ENCODE measurements at regions not wholly inside any gene's neighbourhood (a gene's known extent, or its start where the extent isn't known, plus 50 kb on each side); places are given as distances from the start of the nearest gene placed in this dataset.

DNA sequence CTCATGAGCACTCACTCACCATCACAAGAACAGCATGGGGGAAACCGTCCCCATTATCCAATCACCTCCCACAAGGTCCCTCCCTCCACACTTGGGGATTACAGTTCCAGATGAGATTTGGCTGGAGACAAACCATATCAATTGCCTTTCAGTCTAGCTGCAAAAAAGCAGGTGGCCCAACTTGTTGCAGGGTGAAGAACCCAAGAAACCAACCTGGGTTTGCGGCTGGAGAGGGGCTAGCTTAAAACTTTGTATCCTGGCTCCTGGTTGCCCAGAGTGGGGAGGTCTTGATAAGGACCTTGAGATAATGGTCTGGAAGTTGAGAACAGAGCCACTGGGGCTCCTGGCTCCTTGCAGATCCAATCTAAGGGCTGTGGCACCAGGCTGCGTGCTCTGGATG, 122.8 kb upstream of the PCBD1 start:
- Histone ChIP-seq H2AK9ac (replicated peaks; ENCODE audit: low read depth, low read length, poor library complexity) (no peak overlapping the region), H3K9ac (ENCODE audit: low read depth, low read length) (no peak overlapping the region), H3K9me3 (ENCODE audit: control insufficient read depth, insufficient read depth, low read length) (no peaks in the 10 kb centered on the region), H2AK5ac (ENCODE audit: low read depth, low read length) (no peak overlapping the region), H3K4me1 (ENCODE audit: control insufficient read depth, insufficient read depth, low read length) (no peaks in the 10 kb centered on the region), H4K8ac (ENCODE audit: low read depth in 2 of 2, low read length in 2 of 2) (no peak overlapping the region), H3K4me2 (ENCODE audit: low read depth, low read length) (no peak overlapping the region), H4K20me1 (ENCODE audit: insufficient read depth, low read length) (no peaks in the 10 kb centered on the region), H3K4me3 (ENCODE audit: insufficient read depth, low read depth, low read length) (no peak overlapping the region), H3K36me3 (ENCODE audit: control insufficient read depth, insufficient read depth, low read length) (no peaks in the 10 kb centered on the region), H3K79me1 (ENCODE audit: low read depth in 1 of 2, low read length in 2 of 2) (no peaks in the 10 kb centered on the region), H2AFZ (replicated peaks; ENCODE audit: low read length, poor library complexity) (no peak overlapping the region), H3K14ac (replicated peaks; ENCODE audit: low read depth, low read length) (no peak overlapping the region), H2BK120ac (ENCODE audit: low read depth, low read length) (no peak overlapping the region), H4K5ac (ENCODE audit: low read depth, low read length) (no peak overlapping the region), H2BK15ac (ENCODE audit: low read depth, low read length) (no peak overlapping the region), H4K91ac (ENCODE audit: insufficient read depth, low read depth, low read length) (no peak overlapping the region), H3K18ac (ENCODE audit: low read depth, low read length) (no peak overlapping the region), H2BK20ac (ENCODE audit: low read depth, low read length) (no peak overlapping the region), H3K27me3 (ENCODE audit: control insufficient read depth, insufficient read depth, low read length) (peaks cover 41% of the 10 kb centered on the region), H3K56ac (ENCODE audit: extremely low read depth, insufficient read depth, low read length) (no peak overlapping the region), H3K4ac (ENCODE audit: low read depth, low read length) (no peak overlapping the region), H3K9me1 (ENCODE audit: insufficient read depth, low read length) (no peaks in the 10 kb centered on the region), H2BK5ac (ENCODE audit: low read depth, low read length, poor library complexity, severe bottlenecking) (no peak overlapping the region), H3K27ac (ENCODE audit: insufficient read depth, low read length) (no peak overlapping the region), H3K23ac (ENCODE audit: low read depth, low read length) (no peak overlapping the region)
- POLR2A ChIA-PET (ENCODE audit: unreplicated experiment): no interaction called here
- 100% methylated on average over 1 of the region's 3 CpGs; no CpG with 5 or more reads in 1 of the 2 experiments for WGBS, 2 experiments (ENCODE audit: extremely low coverage in 2 of 2, insufficient read length in 1 of 2)
- ATAC-seq (ENCODE audit: low read depth) (no peak), DNase-seq (no peak)
- in situ Hi-C loops (cut with MboI; ENCODE audit: low sequenced_read_pairs): no loop called here
- intact Hi-C loops (cut with micrococcal nuclease): no loop called here
- dilution Hi-C loops (cut with HindIII; ENCODE audit: low sequenced_read_pairs, unreplicated experiment): no loop called here
- CTCF ChIA-PET: no interaction called here
- no TSS peak for BruUV-seq (replicated peaks)
- TF ChIP-seq, protein P1, sequence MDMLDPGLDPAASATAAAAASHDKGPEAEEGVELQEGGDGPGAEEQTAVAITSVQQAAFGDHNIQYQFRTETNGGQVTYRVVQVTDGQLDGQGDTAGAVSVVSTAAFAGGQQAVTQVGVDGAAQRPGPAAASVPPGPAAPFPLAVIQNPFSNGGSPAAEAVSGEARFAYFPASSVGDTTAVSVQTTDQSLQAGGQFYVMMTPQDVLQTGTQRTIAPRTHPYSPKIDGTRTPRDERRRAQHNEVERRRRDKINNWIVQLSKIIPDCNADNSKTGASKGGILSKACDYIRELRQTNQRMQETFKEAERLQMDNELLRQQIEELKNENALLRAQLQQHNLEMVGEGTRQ (IDR thresholded peaks at IDR 0.05; ENCODE audit: low read depth, low read length): no peak
- no peak for TF ChIP-seq CEBPB (IDR thresholded peaks at IDR 0.05; ENCODE audit: low read depth, low read length)
- no peak for TF ChIP-seq POLR2A (IDR thresholded peaks at IDR 0.05; ENCODE audit: low read depth, low read length)
- no peak for TF ChIP-seq MAZ (IDR thresholded peaks at IDR 0.05; ENCODE audit: borderline replicate concordance, low read depth, low read length)

Data from IMR-90 (cell line).